Panc1 (cell line): ENCODE measurements at regions not wholly inside any gene's neighbourhood (a gene's known extent, or its start where the extent isn't known, plus 50 kb on each side); places are given as distances from the start of the nearest gene placed in this dataset.

ENCODE experiments used
- ATAC-seq: fragments of 200-7000 bp; cut with Tn5 transposase; 2 replicates; pipeline ENCODE4 v1.9.1; 2020; ENCODE audit warnings: mild to moderate bottlenecking, moderate library complexity
- BruUV-seq: library from RNA; stranded (reverse); fragments of 400-500 nt; replicated peaks from 2 replicates; lab custom pipeline; 2021; lab: Mats Ljungman, UMichigan
- CTCF ChIA-PET: fragments of 300-600 bp; sonication (Branson Sonifier 250); formaldehyde crosslinking; loops from one replicate; lab custom pipeline; 2022; ENCODE audit warnings: antibody characterized with exemption; lab: Charles Lee
- POLR2A ChIA-PET: fragments of 300-600 bp; sonication (Branson Sonifier 250); formaldehyde crosslinking; loops from one replicate; lab custom pipeline; 2022; ENCODE audit warnings: antibody characterized with exemption; lab: Charles Lee
- DNase-seq: peaks from one replicate; pipeline ENCODE4 v3.0.0-alpha.2; 2010; ENCODE audit warnings: low read depth, low spot score
- H3K27ac ChIP-seq: 2 replicates; pipeline ENCODE4 v1.5.1; 2011; ENCODE audit warnings: mild to moderate bottlenecking, low read length, inconsistent platforms
- H3K27me3 ChIP-seq: fragments of 200-500 bp; sonication (Bioruptor generic); 2 replicates; pipeline ENCODE4 v1.6.0; 2014; ENCODE audit warnings: low read length, inconsistent platforms; ENCODE audit not compliant: control insufficient read depth, insufficient read depth
- H3K36me3 ChIP-seq: fragments of 200-500 bp; sonication (Bioruptor generic); 2 replicates; pipeline ENCODE4 v1.5.1; 2014; ENCODE audit warnings: inconsistent platforms, mild to moderate bottlenecking, low read length, moderate library complexity; ENCODE audit not compliant: control insufficient read depth, insufficient read depth
- H3K4me1 ChIP-seq: 2 replicates; pipeline ENCODE4 v1.5.1; 2011; ENCODE audit warnings: inconsistent platforms, mild to moderate bottlenecking, low read length, moderate library complexity; ENCODE audit not compliant: control insufficient read depth, insufficient read depth
- H3K4me3 ChIP-seq, 2 experiments: 2 replicates each; pipeline ENCODE4 v1.5.1; 2011 to 2012; ENCODE audit warnings: low read depth in 2 of 2, low read length in 2 of 2, mild to moderate bottlenecking in 2 of 2, inconsistent platforms in 1 of 2, moderate library complexity in 1 of 2
- H3K9me3 ChIP-seq: fragments of 200-500 bp; sonication (Bioruptor generic); 2 replicates; pipeline ENCODE4 v1.5.1; 2014; ENCODE audit warnings: low read depth, mild to moderate bottlenecking, inconsistent platforms, low read length, moderate library complexity; ENCODE audit not compliant: control insufficient read depth, insufficient read depth
- CTCF ChIP-seq: fragments of 450-650 bp; IDR thresholded peaks from 2 replicates; pipeline ENCODE4 v1.5.1; 2017; ENCODE audit warnings: mild to moderate bottlenecking
- POLR2AphosphoS5 ChIP-seq: IDR thresholded peaks from 2 replicates; pipeline ENCODE4 v1.6.1; 2012; ENCODE audit warnings: mild to moderate bottlenecking, low read depth, low read length, moderate library complexity
- SIN3A ChIP-seq: IDR thresholded peaks from 2 replicates; pipeline ENCODE4 v1.6.1; 2012; ENCODE audit warnings: low read depth, mild to moderate bottlenecking, low read length, moderate library complexity, borderline replicate concordance; ENCODE audit not compliant: insufficient read depth
- TCF7L2 ChIP-seq: IDR thresholded peaks from 2 replicates; pipeline ENCODE4 v1.6.1; 2011; ENCODE audit warnings: mild to moderate bottlenecking, low read depth, low read length, inconsistent platforms
- in situ Hi-C: cut with HindIII; loops from 2 replicates; pipeline ENCODE4 v1.10.0; 2016; ENCODE audit warnings: low sequenced_read_pairs, low pct_unique_long_range_greater_than_20kb
- intact Hi-C: fragments of 100-400 bp; cut with micrococcal nuclease; formaldehyde crosslinking; loops from one replicate; pipeline ENCODE4 v1.10.0; 2022; ENCODE audit not compliant: unreplicated experiment
- TF ChIP-seq, protein P1 (sequence below), 2 experiments: IDR thresholded peaks; 2 replicates each; pipeline ENCODE4 v1.6.1; 2011 to 2012; ENCODE audit warnings: low read depth in 2 of 2, control low read depth in 1 of 2, low read length in 1 of 2, mild to moderate bottlenecking in 1 of 2, moderate library complexity in 1 of 2; ENCODE audit not compliant: insufficient read depth in 1 of 2

DNA sequence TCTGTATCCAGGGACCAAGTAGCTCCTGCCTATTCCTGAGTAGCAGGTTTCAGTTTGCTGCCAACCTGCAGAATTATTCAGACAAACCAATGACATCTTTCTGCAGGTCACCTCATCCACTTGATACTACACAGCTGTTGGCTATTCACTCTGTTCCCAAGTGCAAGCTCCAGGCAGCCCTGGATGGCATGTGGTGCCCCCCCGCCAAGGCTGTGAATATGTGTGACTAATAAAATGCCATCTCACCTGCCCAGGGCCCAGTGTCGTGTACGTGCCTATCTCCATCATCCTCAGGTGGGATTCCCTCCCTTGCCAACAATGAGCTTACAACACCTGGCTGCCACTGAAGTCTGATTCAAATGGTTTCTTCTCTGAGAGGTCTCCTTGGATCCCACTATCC is 125.8 kb downstream of the RAB11FIP2 start:
- in situ Hi-C loops = no loop called here
- TF ChIP-seq SIN3A = no peak
- BruUV-seq = no TSS peak
- H3K27me3 ChIP-seq = peaks cover 13% of the 10 kb centered on the region
- H3K27ac ChIP-seq = no peak overlapping the region
- no peaks in the 10 kb centered on the region for H3K36me3 ChIP-seq
- ChIA-PET POLR2A (no interaction called here), CTCF (no interaction called here)
- no peak overlapping the region for H3K4me3 ChIP-seq
- DNase-seq (no peak), ATAC-seq (no peak)
- intact Hi-C loops = no loop called here
- H3K9me3 ChIP-seq = no peaks in the 10 kb centered on the region
- no peaks in the 10 kb centered on the region for H3K4me1 ChIP-seq

GRCh38 chr10:117921421-117921820 is 125.3 kb downstream of the RAB11FIP2 start:
- no peak for DNase-seq
- H3K27me3 ChIP-seq = peaks cover 13% of the 10 kb centered on the region
- no peak for ATAC-seq
- no peak overlapping the region for H3K4me3 ChIP-seq
- H3K27ac ChIP-seq = no peak overlapping the region
- intact Hi-C loops (no loop called here), in situ Hi-C loops (no loop called here)
- no peaks in the 10 kb centered on the region for H3K36me3 ChIP-seq
- TF ChIP-seq CTCF (no peak), SIN3A (no peak)
- ChIA-PET POLR2A (no interaction called here), CTCF (no interaction called here)
- BruUV-seq = no TSS peak
- no peaks in the 10 kb centered on the region for H3K9me3 ChIP-seq
- no peaks in the 10 kb centered on the region for H3K4me1 ChIP-seq

- no peak for TF ChIP-seq TCF7L2
- POLR2A ChIA-PET = no interaction called here
- CTCF ChIA-PET = no interaction called here
- no peaks in the 10 kb centered on the region for H3K9me3 ChIP-seq
- ATAC-seq = no peak
- BruUV-seq = no TSS peak
- H3K4me3 ChIP-seq = no peak overlapping the region
- no peak overlapping the region for H3K27ac ChIP-seq
- in situ Hi-C loops (no loop called here), intact Hi-C loops (no loop called here)
- H3K4me1 ChIP-seq = no peaks in the 10 kb centered on the region
- H3K36me3 ChIP-seq = no peaks in the 10 kb centered on the region
- DNase-seq = no peak
- peaks cover 20% of the 10 kb centered on the region for H3K27me3 ChIP-seq
These were observed 121.9 kb downstream of the RAB11FIP2 start for GRCh38 chr10:117924820-117925219.

GRCh38 chr10:117925369-117925768 is 121.4 kb downstream of the RAB11FIP2 start:
- H3K27me3 ChIP-seq = peaks cover 20% of the 10 kb centered on the region
- no peak for ATAC-seq

More at GRCh38 chr10:117925369-117925768, 121.4 kb downstream of the RAB11FIP2 start:
- Histone ChIP-seq H3K36me3 (no peaks in the 10 kb centered on the region), H3K4me3 (no peak overlapping the region), H3K27ac (no peak overlapping the region), H3K4me1 (no peaks in the 10 kb centered on the region), H3K9me3 (no peaks in the 10 kb centered on the region)
- DNase-seq = no peak
- TF ChIP-seq, protein P1, sequence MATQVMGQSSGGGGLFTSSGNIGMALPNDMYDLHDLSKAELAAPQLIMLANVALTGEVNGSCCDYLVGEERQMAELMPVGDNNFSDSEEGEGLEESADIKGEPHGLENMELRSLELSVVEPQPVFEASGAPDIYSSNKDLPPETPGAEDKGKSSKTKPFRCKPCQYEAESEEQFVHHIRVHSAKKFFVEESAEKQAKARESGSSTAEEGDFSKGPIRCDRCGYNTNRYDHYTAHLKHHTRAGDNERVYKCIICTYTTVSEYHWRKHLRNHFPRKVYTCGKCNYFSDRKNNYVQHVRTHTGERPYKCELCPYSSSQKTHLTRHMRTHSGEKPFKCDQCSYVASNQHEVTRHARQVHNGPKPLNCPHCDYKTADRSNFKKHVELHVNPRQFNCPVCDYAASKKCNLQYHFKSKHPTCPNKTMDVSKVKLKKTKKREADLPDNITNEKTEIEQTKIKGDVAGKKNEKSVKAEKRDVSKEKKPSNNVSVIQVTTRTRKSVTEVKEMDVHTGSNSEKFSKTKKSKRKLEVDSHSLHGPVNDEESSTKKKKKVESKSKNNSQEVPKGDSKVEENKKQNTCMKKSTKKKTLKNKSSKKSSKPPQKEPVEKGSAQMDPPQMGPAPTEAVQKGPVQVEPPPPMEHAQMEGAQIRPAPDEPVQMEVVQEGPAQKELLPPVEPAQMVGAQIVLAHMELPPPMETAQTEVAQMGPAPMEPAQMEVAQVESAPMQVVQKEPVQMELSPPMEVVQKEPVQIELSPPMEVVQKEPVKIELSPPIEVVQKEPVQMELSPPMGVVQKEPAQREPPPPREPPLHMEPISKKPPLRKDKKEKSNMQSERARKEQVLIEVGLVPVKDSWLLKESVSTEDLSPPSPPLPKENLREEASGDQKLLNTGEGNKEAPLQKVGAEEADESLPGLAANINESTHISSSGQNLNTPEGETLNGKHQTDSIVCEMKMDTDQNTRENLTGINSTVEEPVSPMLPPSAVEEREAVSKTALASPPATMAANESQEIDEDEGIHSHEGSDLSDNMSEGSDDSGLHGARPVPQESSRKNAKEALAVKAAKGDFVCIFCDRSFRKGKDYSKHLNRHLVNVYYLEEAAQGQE (IDR thresholded peaks at IDR 0.05; ENCODE audit: insufficient read depth in 1 of 2, low read depth in 2 of 2, low read length in 1 of 2) = no peak
- TF ChIP-seq CTCF (no peak), POLR2AphosphoS5 (no peak), SIN3A (no peak), TCF7L2 (no peak)
- ChIA-PET POLR2A (no interaction called here), CTCF (no interaction called here)
- intact Hi-C loops = no loop called here
- BruUV-seq = no TSS peak
- in situ Hi-C loops = no loop called here
